ENCODE measurements at regions not wholly inside any gene's neighbourhood (a gene's known extent, or its start where the extent isn't known, plus 50 kb on each side); places are given as distances from the start of the nearest gene placed in this dataset. TPM values are rescaled to one million over a fixed set of nuclear protein-coding genes. Genes with fewer than 3 reads are reported as not detected.

- TF ChIP-seq POLR2AphosphoS5 (IDR thresholded peaks at IDR 0.05; ENCODE audit: insufficient read depth in 1 of 2, low read depth in 1 of 2) (no peak), POLR2A (IDR thresholded peaks at IDR 0.05) (no peak), CTCF (IDR thresholded peaks at IDR 0.05) (no peak)
- Histone ChIP-seq H3K4me3 (no peak overlapping the region), H3K4me1 (no peaks in the 10 kb centered on the region), H3K36me3 (no peaks in the 10 kb centered on the region), H3K9me3 (no peaks in the 10 kb centered on the region), H3K27me3 (no peaks in the 10 kb centered on the region), H3K27ac (no peak overlapping the region)
- no peak for DNase-seq (ENCODE audit: extremely low spot score in 2 of 2)
- intact Hi-C loops (cut with DNase I), result no loop called here
Measured at GRCh38 chr6:132005178-132005577, 54.0 kb upstream of the CCN2 start.

GRCh38 chr6:132004668-132005067, 53.5 kb upstream of the CCN2 start:
- Histone ChIP-seq H3K27ac (no peak overlapping the region), H3K4me1 (no peaks in the 10 kb centered on the region), H3K36me3 (no peaks in the 10 kb centered on the region), H3K4me3 (no peak overlapping the region), H3K9me3 (no peaks in the 10 kb centered on the region), H3K27me3 (no peaks in the 10 kb centered on the region)
- no peak for DNase-seq (ENCODE audit: extremely low spot score in 2 of 2)
- no peak for TF ChIP-seq POLR2A (IDR thresholded peaks at IDR 0.05)
- TF ChIP-seq POLR2AphosphoS5 (IDR thresholded peaks at IDR 0.05; ENCODE audit: insufficient read depth in 1 of 2, low read depth in 1 of 2), result no peak
- no peak for TF ChIP-seq CTCF (IDR thresholded peaks at IDR 0.05)
- intact Hi-C loops (cut with DNase I), result no loop called here

- H3K4me1 ChIP-seq, result no peaks in the 10 kb centered on the region
- H3K27me3 ChIP-seq, result no peaks in the 10 kb centered on the region
- no peak overlapping the region for H3K4me3 ChIP-seq
- H3K36me3 ChIP-seq, result no peaks in the 10 kb centered on the region
- no peak for TF ChIP-seq POLR2A (IDR thresholded peaks at IDR 0.05)
- TF ChIP-seq CTCF (IDR thresholded peaks at IDR 0.05), result no peak
- no peak for TF ChIP-seq POLR2AphosphoS5 (IDR thresholded peaks at IDR 0.05; ENCODE audit: insufficient read depth in 1 of 2, low read depth in 1 of 2)
- intact Hi-C loops (cut with DNase I), result no loop called here
- DNase-seq (ENCODE audit: extremely low spot score in 2 of 2), result no peak
- no peak overlapping the region for H3K27ac ChIP-seq
- H3K9me3 ChIP-seq, result no peaks in the 10 kb centered on the region
Measured at GRCh38 chr6:132003516-132004178, 52.5 kb upstream of the CCN2 start.

MicroRNA genes in the stretch of these regions (microRNA counts, 767-probe panel; counts per million panel counts)
- 238 to 261 counts per million in 2 donors for microRNA hsa-miR-548aj-3p

Small RNAs in the stretch of these regions (microRNA-seq; reads per million reads assigned to microRNA genes)
- not detected for gene MIR548AJ1 (ENCODE audit: borderline number of aligned reads, borderline replicate concordance)

Small RNAs in the stretch of these regions (small RNA-seq; reads per million reads assigned to genes)
- gene MIR548AJ1, result not detected

All from vagina (tissue), 2 donors.